ENCODE measurements at regions not wholly inside any gene's neighbourhood (a gene's known extent, or its start where the extent isn't known, plus 50 kb on each side); places are given as distances from the start of the nearest gene placed in this dataset.

DNA sequence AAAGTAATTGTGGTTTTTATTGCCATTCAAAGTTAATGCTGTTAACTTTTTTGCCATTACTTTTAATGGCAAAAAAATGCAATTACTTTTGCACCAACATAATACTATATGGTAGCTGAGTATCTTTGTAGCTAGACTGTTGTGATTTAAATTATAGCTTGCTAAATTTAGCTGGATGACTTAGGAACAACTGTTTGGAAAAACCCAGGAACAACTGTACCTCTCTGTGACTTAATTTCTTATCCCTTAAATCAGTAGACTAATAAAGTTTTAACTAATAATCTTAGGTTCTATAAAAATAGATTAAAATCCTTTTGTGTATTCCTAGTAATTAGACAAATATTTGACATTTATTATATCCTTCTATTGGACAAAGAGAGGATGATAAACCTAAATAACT, 268.2 kb downstream of the TENT5A start:
- TF ChIP-seq, protein P1, sequence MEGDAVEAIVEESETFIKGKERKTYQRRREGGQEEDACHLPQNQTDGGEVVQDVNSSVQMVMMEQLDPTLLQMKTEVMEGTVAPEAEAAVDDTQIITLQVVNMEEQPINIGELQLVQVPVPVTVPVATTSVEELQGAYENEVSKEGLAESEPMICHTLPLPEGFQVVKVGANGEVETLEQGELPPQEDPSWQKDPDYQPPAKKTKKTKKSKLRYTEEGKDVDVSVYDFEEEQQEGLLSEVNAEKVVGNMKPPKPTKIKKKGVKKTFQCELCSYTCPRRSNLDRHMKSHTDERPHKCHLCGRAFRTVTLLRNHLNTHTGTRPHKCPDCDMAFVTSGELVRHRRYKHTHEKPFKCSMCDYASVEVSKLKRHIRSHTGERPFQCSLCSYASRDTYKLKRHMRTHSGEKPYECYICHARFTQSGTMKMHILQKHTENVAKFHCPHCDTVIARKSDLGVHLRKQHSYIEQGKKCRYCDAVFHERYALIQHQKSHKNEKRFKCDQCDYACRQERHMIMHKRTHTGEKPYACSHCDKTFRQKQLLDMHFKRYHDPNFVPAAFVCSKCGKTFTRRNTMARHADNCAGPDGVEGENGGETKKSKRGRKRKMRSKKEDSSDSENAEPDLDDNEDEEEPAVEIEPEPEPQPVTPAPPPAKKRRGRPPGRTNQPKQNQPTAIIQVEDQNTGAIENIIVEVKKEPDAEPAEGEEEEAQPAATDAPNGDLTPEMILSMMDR (IDR thresholded peaks at IDR 0.05): no peak
- no peak for TF ChIP-seq POLR2A (IDR thresholded peaks at IDR 0.05)

Measured in prostate gland (tissue), 2 donors.